ENCODE measurements at regions not wholly inside any gene's neighbourhood (a gene's known extent, or its start where the extent isn't known, plus 50 kb on each side); places are given as distances from the start of the nearest gene placed in this dataset.

- TF ChIP-seq CTCF (IDR thresholded peaks at IDR 0.05) = no peak
- no peak for TF ChIP-seq USF2 (IDR thresholded peaks at IDR 0.05; ENCODE audit: borderline replicate concordance, low read depth, low read length)
- TF ChIP-seq JUND (IDR thresholded peaks at IDR 0.05) = no peak
- TF ChIP-seq NFIC (IDR thresholded peaks at IDR 0.05; ENCODE audit: borderline replicate concordance) = no peak
- no peak for TF ChIP-seq RFX5 (IDR thresholded peaks at IDR 0.05; ENCODE audit: low read length)
- TF ChIP-seq ELF1 (IDR thresholded peaks at IDR 0.05) = no peak
- TF ChIP-seq EZH2phosphoT487 (IDR thresholded peaks at IDR 0.05; ENCODE audit: borderline replicate concordance, low read depth) = no peak
- TF ChIP-seq MAX (IDR thresholded peaks at IDR 0.05; ENCODE audit: low read depth) = no peak
Observed at GRCh38 chr19:29380581-29380980, 145.2 kb upstream of the VSTM2B start.

Measured in SK-N-SH (cell line).